Ishikawa (cell line): ENCODE measurements at regions not wholly inside any gene's neighbourhood (a gene's known extent, or its start where the extent isn't known, plus 50 kb on each side); places are given as distances from the start of the nearest gene placed in this dataset.

Experiments
- CEBPB ChIP-seq: IDR thresholded peaks from 2 replicates; pipeline ENCODE4 v1.6.1; 2012
- CREB1 ChIP-seq: IDR thresholded peaks from 2 replicates; pipeline ENCODE4 v1.6.1; 2012; ENCODE audit warnings: low read depth
- EGR1 ChIP-seq: IDR thresholded peaks from 2 replicates; pipeline ENCODE4 v1.6.1; 2012
- EP300 ChIP-seq: IDR thresholded peaks from 2 replicates; pipeline ENCODE4 v1.6.1; 2012; ENCODE audit warnings: borderline replicate concordance
- FOXM1 ChIP-seq: IDR thresholded peaks from 2 replicates; pipeline ENCODE4 v1.6.1; 2012; ENCODE audit warnings: low read depth, borderline replicate concordance
- MAX ChIP-seq: IDR thresholded peaks from 2 replicates; pipeline ENCODE4 v1.6.1; 2012
- NFIC ChIP-seq: IDR thresholded peaks from 2 replicates; pipeline ENCODE4 v1.6.1; 2012
- RAD21 ChIP-seq: IDR thresholded peaks from 2 replicates; pipeline ENCODE4 v1.6.1; 2012; ENCODE audit warnings: low read depth
- REST ChIP-seq: IDR thresholded peaks from 2 replicates; pipeline ENCODE4 v1.6.1; 2012; ENCODE audit warnings: low read depth, mild to moderate bottlenecking
- TAF1 ChIP-seq: IDR thresholded peaks from 2 replicates; pipeline ENCODE4 v1.6.1; 2012; ENCODE audit warnings: low read depth, mild to moderate bottlenecking
- TCF12 ChIP-seq: IDR thresholded peaks from 2 replicates; pipeline ENCODE4 v1.6.1; 2012; ENCODE audit warnings: low read depth
- TEAD4 ChIP-seq: IDR thresholded peaks from 2 replicates; pipeline ENCODE4 v1.6.1; 2012
- USF1 ChIP-seq: IDR thresholded peaks from 2 replicates; pipeline ENCODE4 v1.6.1; 2012
- YY1 ChIP-seq: IDR thresholded peaks from 2 replicates; pipeline ENCODE4 v1.6.1; 2012; ENCODE audit warnings: low read depth
- ZBTB7A ChIP-seq: IDR thresholded peaks from 2 replicates; pipeline ENCODE4 v1.6.1; 2012; ENCODE audit warnings: low read depth

DNA sequence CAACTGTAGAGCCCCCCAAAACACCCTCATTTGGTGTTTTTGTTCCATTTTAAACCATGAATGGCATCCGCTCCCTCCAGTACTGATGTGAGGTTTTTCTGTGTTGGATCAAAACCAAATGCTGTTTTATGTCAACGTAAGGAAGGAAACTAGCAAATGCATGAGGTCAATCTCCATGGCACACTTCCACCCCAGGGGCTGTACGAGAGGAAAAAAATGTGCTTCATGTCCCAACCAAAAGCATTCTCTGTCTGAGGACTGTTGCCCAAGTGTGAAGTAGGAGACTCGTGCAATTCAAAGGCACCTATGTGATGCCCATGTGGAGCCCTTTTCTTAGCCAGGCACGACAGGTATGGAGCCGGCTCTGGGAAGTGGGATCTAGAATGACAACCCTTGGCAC, 180.3 kb upstream of the MKI67 start:
- no peak for TF ChIP-seq CEBPB
- no peak for TF ChIP-seq NFIC
- no peak for TF ChIP-seq TEAD4
- TF ChIP-seq RAD21, result no peak
- no peak for TF ChIP-seq TAF1
- no peak for TF ChIP-seq ZBTB7A
- TF ChIP-seq USF1, result no peak
- TF ChIP-seq REST, result no peak
- TF ChIP-seq YY1, result no peak
- TF ChIP-seq MAX, result no peak
- TF ChIP-seq CREB1, result no peak
- TF ChIP-seq TCF12, result no peak
- no peak for TF ChIP-seq FOXM1
- TF ChIP-seq EGR1, result no peak
- no peak for TF ChIP-seq EP300

DNA sequence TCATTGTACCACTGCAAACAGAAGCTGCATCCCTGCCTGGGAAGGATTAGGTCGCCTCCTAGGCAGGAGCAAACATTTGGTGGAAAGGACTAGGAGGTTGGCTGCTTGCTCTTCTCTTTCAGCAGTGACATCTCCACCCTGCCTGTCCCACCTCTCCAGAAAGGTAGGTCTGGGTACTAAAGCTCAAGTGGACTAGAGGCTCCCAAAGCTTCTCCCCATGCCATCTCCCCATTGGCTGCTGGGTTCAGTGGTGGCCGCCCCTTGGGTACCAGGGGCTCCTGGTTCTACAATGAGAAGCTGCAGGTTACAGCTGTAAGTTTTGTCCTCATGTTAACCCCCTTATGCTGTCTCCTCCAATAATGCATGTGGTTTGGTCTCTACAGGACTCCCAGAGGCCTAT, 180.7 kb upstream of the MKI67 start:
- no peak for TF ChIP-seq REST
- TF ChIP-seq CREB1, result no peak
- no peak for TF ChIP-seq NFIC
- TF ChIP-seq MAX, result no peak
- TF ChIP-seq EGR1, result no peak
- no peak for TF ChIP-seq CEBPB
- no peak for TF ChIP-seq ZBTB7A
- no peak for TF ChIP-seq FOXM1
- no peak for TF ChIP-seq RAD21
- TF ChIP-seq YY1, result no peak
- no peak for TF ChIP-seq TEAD4
- no peak for TF ChIP-seq TCF12
- TF ChIP-seq EP300, result no peak
- TF ChIP-seq USF1, result no peak
- no peak for TF ChIP-seq TAF1

DNA sequence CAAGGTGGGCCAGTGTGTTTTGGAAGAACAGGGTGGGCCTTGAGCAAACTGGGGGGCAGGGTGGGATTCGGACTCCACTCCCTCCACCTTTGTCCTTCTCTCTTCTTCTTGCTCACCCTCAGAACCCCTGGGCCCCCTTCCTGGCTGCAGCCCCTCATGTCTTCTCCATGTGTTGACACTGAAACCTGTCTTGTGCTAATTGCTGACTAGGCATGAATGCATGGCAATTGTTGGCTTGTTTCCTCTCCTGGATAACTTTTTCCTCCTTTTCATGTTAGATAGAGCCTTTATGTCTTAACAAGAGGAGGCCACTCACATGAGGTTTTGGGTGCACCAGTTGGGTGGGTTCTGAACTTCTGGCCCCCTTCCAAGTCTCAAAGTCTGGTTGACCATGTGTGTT, 181.6 kb upstream of the MKI67 start:
- TF ChIP-seq EP300 (no peak), ZBTB7A (no peak), TEAD4 (no peak)

DNA sequence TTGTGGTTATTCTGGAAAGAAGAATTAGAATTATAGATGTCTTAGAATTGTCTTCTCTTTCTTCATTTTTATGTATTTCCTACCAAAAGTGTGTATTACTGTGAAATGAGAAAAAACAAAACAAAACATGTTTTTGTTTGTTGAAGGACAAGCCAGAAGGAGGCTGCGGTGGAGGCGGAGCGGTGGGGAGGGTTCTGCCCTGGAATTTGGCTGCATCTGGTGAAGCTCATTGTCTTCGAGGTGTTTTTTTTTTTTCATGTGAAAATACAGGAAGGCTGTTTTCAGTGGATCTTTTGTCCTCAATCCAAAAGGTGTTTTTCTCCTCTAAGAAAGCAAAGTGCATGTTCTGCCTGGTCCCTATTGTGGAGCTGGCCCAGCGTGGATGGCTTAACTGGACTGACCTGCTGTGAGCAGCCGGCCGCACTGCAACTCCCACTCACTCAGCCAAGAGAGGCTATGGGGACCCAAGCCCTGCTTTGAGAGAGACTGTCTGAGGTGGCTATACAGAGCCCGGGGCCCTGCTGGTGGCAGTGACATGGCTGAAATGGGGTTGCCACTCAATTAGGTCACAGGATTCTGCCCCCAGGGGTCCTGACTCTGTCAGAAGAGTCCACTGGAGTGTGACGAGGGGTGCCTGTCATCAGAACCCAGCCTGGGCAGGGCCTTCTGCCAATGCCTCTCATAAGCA, 184.9 kb upstream of the MKI67 start:
- TF ChIP-seq EGR1 (no peak), YY1 (no peak), REST (no peak), TEAD4 (no peak), EP300 (no peak), TAF1 (no peak), FOXM1 (no peak), MAX (no peak), CEBPB (no peak), USF1 (no peak), CREB1 (no peak), ZBTB7A (no peak), RAD21 (no peak), TCF12 (no peak), NFIC (no peak)
